ENCODE measurements at regions not wholly inside any gene's neighbourhood (a gene's known extent, or its start where the extent isn't known, plus 50 kb on each side); places are given as distances from the start of the nearest gene placed in this dataset.

GRCh38 chr3:67227030-67227429 is 228.9 kb downstream of the KBTBD8 start:
- DNase-seq (ENCODE audit: low spot score): no peak
- H3K27ac ChIP-seq: no peak overlapping the region
- H3K4me3 ChIP-seq: no peak overlapping the region
- TF ChIP-seq CTCF (IDR thresholded peaks at IDR 0.05): no peak

GRCh38 chr3:67228136-67228535 is 230.0 kb downstream of the KBTBD8 start:
- TF ChIP-seq CTCF (IDR thresholded peaks at IDR 0.05): no peak

GRCh38 chr3:67232642-67233041 is 234.5 kb downstream of the KBTBD8 start:
- TF ChIP-seq CTCF (IDR thresholded peaks at IDR 0.05): no peak
- Histone ChIP-seq H3K27ac (no peak overlapping the region), H3K4me3 (no peak overlapping the region)
- DNase-seq (ENCODE audit: low spot score): no peak

More at GRCh38 chr3:67228136-67228535, 230.0 kb downstream of the KBTBD8 start:
- Histone ChIP-seq H3K4me3 (no peak overlapping the region), H3K27ac (no peak overlapping the region)
- no peak for DNase-seq (ENCODE audit: low spot score)

GRCh38 chr3:67239353-67239752 is 241.2 kb downstream of the KBTBD8 start:
- no peak for DNase-seq (ENCODE audit: low spot score)
- no peak overlapping the region for H3K27ac ChIP-seq
- no peak for TF ChIP-seq CTCF (IDR thresholded peaks at IDR 0.05)
- H3K4me3 ChIP-seq: no peak overlapping the region

GRCh38 chr3:67241084-67241483 is 243.0 kb downstream of the KBTBD8 start:
- Histone ChIP-seq H3K27ac (no peak overlapping the region), H3K4me3 (no peak overlapping the region)
- no peak for DNase-seq (ENCODE audit: low spot score)
- TF ChIP-seq CTCF (IDR thresholded peaks at IDR 0.05): no peak

GRCh38 chr3:67244130-67244529 is 246.0 kb downstream of the KBTBD8 start:
- TF ChIP-seq CTCF (IDR thresholded peaks at IDR 0.05): no peak
- H3K27ac ChIP-seq: no peak overlapping the region
- no peak overlapping the region for H3K4me3 ChIP-seq
- DNase-seq (ENCODE audit: low spot score): no peak

- no peak for TF ChIP-seq CTCF (IDR thresholded peaks at IDR 0.05)
- no peak for DNase-seq (ENCODE audit: low spot score)
- Histone ChIP-seq H3K4me3 (no peak overlapping the region), H3K27ac (no peak overlapping the region)
Observed at GRCh38 chr3:67245545-67245944, 247.4 kb downstream of the KBTBD8 start.
